Heart left ventricle (tissue), 13 donors: ENCODE measurements at regions not wholly inside any gene's neighbourhood (a gene's known extent, or its start where the extent isn't known, plus 50 kb on each side); places are given as distances from the start of the nearest gene placed in this dataset.

Experiments used
- POLR2A ChIP-seq, 2 donors: fragments of 450-650 bp; IDR thresholded peaks; one replicate each; pipeline ENCODE4 v1.6.1; 2017; ENCODE audit warnings: antibody characterized with exemption in 2 of 2, mild to moderate bottlenecking in 2 of 2, moderate library complexity in 2 of 2
- TF ChIP-seq, protein P1 (sequence below), 12 donors: fragments of 200-600 bp; sonication (generic) in 4 of 12; IDR thresholded peaks; one replicate each; pipeline versions ENCODE4 v1.5.0 to v1.8.0; 2018 to 2022; ENCODE audit warnings: antibody characterized with exemption in 12 of 12, mild to moderate bottlenecking in 5 of 12
- donor health status: ischemic (EF 13 %, LVEDD 7.1; RV severe dilation, severe dysfunction).
- donor health status: DM: no; HTN: yes; CAD: no.
- donor health status: DM: no; HTN: no; CAD: no.
- donor health status: ischemic (EF 25% LVEDD 6.9; RV normal size, moderate dysfunction).
- donor health status: ischemic (EF 25% LVEDD 5.7; RV mildly dilated, moderate dysfunction).
- donor health status: ischemic (EF 35%, LVEDD 5.7; RV mildly dilated, moderate dysfunction).
- donor health status: nonischemic (EF 11% LVEDD 7.7; RV severe dilation, severe dysfunction).
- donor health status: DM: yes; HTN: yes; CAD: no.
- donor health status: PGD.
- donor health status: ischemic (EF 29% LVEDD 5.4; RV normal size, mild dysfunction).
- donor health status: nonischemic (EF 23%, LVEDD 6.1; RV moderate dilation, normal function).

GRCh38 chr1:96416701-96417444 lies 304.7 kb upstream of the PTBP2 start:
- TF ChIP-seq POLR2A (IDR thresholded peaks at IDR 0.05), result no peak
- TF ChIP-seq, protein P1, sequence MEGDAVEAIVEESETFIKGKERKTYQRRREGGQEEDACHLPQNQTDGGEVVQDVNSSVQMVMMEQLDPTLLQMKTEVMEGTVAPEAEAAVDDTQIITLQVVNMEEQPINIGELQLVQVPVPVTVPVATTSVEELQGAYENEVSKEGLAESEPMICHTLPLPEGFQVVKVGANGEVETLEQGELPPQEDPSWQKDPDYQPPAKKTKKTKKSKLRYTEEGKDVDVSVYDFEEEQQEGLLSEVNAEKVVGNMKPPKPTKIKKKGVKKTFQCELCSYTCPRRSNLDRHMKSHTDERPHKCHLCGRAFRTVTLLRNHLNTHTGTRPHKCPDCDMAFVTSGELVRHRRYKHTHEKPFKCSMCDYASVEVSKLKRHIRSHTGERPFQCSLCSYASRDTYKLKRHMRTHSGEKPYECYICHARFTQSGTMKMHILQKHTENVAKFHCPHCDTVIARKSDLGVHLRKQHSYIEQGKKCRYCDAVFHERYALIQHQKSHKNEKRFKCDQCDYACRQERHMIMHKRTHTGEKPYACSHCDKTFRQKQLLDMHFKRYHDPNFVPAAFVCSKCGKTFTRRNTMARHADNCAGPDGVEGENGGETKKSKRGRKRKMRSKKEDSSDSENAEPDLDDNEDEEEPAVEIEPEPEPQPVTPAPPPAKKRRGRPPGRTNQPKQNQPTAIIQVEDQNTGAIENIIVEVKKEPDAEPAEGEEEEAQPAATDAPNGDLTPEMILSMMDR (IDR thresholded peaks at IDR 0.05), result no peak
